ENCODE measurements at regions not wholly inside any gene's neighbourhood (a gene's known extent, or its start where the extent isn't known, plus 50 kb on each side); places are given as distances from the start of the nearest gene placed in this dataset.

GRCh38 chr1:209291715-209292114 lies 291.8 kb upstream of the CAMK1G start:
- intact Hi-C loops (cut with DNase I) = no loop called here
- no peak for TF ChIP-seq POLR2AphosphoS5 (IDR thresholded peaks at IDR 0.05; ENCODE audit: insufficient read depth in 1 of 2, low read depth in 1 of 2)
- TF ChIP-seq CTCF (IDR thresholded peaks at IDR 0.05) = no peak
- no peak for TF ChIP-seq POLR2A (IDR thresholded peaks at IDR 0.05)
- no peak overlapping the region for H3K27ac ChIP-seq
- no peak overlapping the region for H3K4me3 ChIP-seq
- no peaks in the 10 kb centered on the region for H3K4me1 ChIP-seq
- no peaks in the 10 kb centered on the region for H3K27me3 ChIP-seq
- H3K9me3 ChIP-seq = no peaks in the 10 kb centered on the region
- no peak for DNase-seq (ENCODE audit: extremely low spot score in 2 of 2)
- H3K36me3 ChIP-seq = no peaks in the 10 kb centered on the region

GRCh38 chr1:209302779-209303568 lies 280.5 kb upstream of the CAMK1G start:
- Histone ChIP-seq H3K27me3 (no peaks in the 10 kb centered on the region), H3K4me3 (no peak overlapping the region), H3K4me1 (no peaks in the 10 kb centered on the region), H3K27ac (no peak overlapping the region), H3K9me3 (no peaks in the 10 kb centered on the region), H3K36me3 (no peaks in the 10 kb centered on the region)
- intact Hi-C loops (cut with DNase I) = no loop called here
- no peak for TF ChIP-seq CTCF (IDR thresholded peaks at IDR 0.05)
- no peak for TF ChIP-seq POLR2A (IDR thresholded peaks at IDR 0.05)
- no peak for DNase-seq (ENCODE audit: extremely low spot score in 2 of 2)

GRCh38 chr1:209304166-209304565 lies 279.3 kb upstream of the CAMK1G start:
- no peaks in the 10 kb centered on the region for H3K36me3 ChIP-seq
- TF ChIP-seq POLR2A (IDR thresholded peaks at IDR 0.05) (no peak), POLR2AphosphoS5 (IDR thresholded peaks at IDR 0.05; ENCODE audit: insufficient read depth in 1 of 2, low read depth in 1 of 2) (no peak), CTCF (IDR thresholded peaks at IDR 0.05) (no peak)
- H3K4me1 ChIP-seq = no peaks in the 10 kb centered on the region
- H3K27ac ChIP-seq = no peak overlapping the region
- intact Hi-C loops (cut with DNase I) = no loop called here
- no peaks in the 10 kb centered on the region for H3K27me3 ChIP-seq
- no peaks in the 10 kb centered on the region for H3K9me3 ChIP-seq
- no peak overlapping the region for H3K4me3 ChIP-seq
- no peak for DNase-seq (ENCODE audit: extremely low spot score in 2 of 2)

- intact Hi-C loops (cut with DNase I) = no loop called here
- Histone ChIP-seq H3K36me3 (no peaks in the 10 kb centered on the region), H3K4me1 (no peaks in the 10 kb centered on the region), H3K27me3 (no peaks in the 10 kb centered on the region), H3K27ac (no peak overlapping the region), H3K4me3 (no peak overlapping the region), H3K9me3 (no peaks in the 10 kb centered on the region)
- no peak for DNase-seq (ENCODE audit: extremely low spot score in 2 of 2)
- TF ChIP-seq CTCF (IDR thresholded peaks at IDR 0.05) (no peak), POLR2A (IDR thresholded peaks at IDR 0.05) (no peak), POLR2AphosphoS5 (IDR thresholded peaks at IDR 0.05; ENCODE audit: insufficient read depth in 1 of 2, low read depth in 1 of 2) (no peak)
These were observed 278.1 kb upstream of the CAMK1G start for GRCh38 chr1:209305221-209305954.

GRCh38 chr1:209307846-209308245 lies 275.7 kb upstream of the CAMK1G start:
- H3K36me3 ChIP-seq = no peaks in the 10 kb centered on the region
- no peak for DNase-seq (ENCODE audit: extremely low spot score in 2 of 2)
- no peaks in the 10 kb centered on the region for H3K9me3 ChIP-seq
- no peak overlapping the region for H3K4me3 ChIP-seq
- TF ChIP-seq POLR2AphosphoS5 (IDR thresholded peaks at IDR 0.05; ENCODE audit: insufficient read depth in 1 of 2, low read depth in 1 of 2) (no peak), POLR2A (IDR thresholded peaks at IDR 0.05) (no peak), CTCF (IDR thresholded peaks at IDR 0.05) (no peak)
- intact Hi-C loops (cut with DNase I) = no loop called here
- H3K27ac ChIP-seq = no peak overlapping the region
- no peaks in the 10 kb centered on the region for H3K27me3 ChIP-seq
- no peaks in the 10 kb centered on the region for H3K4me1 ChIP-seq
